Upper lobe of left lung (tissue), 4 donors: ENCODE measurements at regions not wholly inside any gene's neighbourhood (a gene's known extent, or its start where the extent isn't known, plus 50 kb on each side); places are given as distances from the start of the nearest gene placed in this dataset.

ENCODE experiments used
- EP300 ChIP-seq, 4 donors: sonication (generic); formaldehyde crosslinking; IDR thresholded peaks; one replicate each; pipeline ENCODE4 v1.5.1; 2017; ENCODE audit warnings: antibody characterized with exemption in 4 of 4, control low read depth in 2 of 4
- POLR2AphosphoS5 ChIP-seq, 2 donors: sonication (generic); formaldehyde crosslinking; IDR thresholded peaks; one replicate each; pipeline ENCODE4 v1.5.1; 2017; ENCODE audit warnings: antibody characterized with exemption in 2 of 2
- TF ChIP-seq, protein P1 (sequence below), 6 experiments: fragments of 450-650 bp in 4 of 6; fragments of 200-600 bp in 2 of 6; sonication (generic) in 2 of 6; IDR thresholded peaks; one replicate each; pipeline ENCODE4 v1.5.1; 2016 to 2019; ENCODE audit warnings: antibody characterized with exemption in 6 of 6

DNA sequence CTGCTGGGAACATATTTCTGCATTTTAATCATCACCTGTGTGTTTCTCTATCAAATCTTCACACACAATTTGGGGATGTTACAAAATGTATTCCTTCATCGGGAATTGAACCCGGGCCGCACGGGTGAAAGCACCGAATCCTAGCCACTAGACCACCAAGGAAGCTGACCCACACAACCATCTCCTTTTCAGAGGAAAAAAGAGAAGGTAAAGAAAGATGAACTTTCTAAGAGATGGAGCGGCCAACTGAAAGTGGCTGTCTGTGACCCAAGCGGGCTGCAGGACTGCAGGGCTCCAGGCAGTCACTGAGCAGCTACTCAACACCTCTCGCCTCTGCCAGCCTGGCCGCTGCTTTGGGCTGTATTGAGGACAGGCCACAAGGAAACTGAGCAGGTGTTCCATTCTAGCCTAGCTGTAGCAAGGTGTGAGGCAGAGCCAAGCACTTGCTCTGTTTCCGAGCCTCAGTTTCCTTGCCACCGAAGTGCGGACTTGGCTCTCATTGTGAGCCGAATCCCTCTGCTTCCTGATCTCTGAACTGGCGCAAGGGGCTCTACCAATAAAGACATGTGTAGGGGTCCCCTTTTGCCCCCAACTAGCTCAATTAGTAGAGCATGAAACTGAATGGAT is 156.9 kb upstream of the NBPF11 start:
- TF ChIP-seq, protein P1, sequence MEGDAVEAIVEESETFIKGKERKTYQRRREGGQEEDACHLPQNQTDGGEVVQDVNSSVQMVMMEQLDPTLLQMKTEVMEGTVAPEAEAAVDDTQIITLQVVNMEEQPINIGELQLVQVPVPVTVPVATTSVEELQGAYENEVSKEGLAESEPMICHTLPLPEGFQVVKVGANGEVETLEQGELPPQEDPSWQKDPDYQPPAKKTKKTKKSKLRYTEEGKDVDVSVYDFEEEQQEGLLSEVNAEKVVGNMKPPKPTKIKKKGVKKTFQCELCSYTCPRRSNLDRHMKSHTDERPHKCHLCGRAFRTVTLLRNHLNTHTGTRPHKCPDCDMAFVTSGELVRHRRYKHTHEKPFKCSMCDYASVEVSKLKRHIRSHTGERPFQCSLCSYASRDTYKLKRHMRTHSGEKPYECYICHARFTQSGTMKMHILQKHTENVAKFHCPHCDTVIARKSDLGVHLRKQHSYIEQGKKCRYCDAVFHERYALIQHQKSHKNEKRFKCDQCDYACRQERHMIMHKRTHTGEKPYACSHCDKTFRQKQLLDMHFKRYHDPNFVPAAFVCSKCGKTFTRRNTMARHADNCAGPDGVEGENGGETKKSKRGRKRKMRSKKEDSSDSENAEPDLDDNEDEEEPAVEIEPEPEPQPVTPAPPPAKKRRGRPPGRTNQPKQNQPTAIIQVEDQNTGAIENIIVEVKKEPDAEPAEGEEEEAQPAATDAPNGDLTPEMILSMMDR (IDR thresholded peaks at IDR 0.05): no peak
- TF ChIP-seq POLR2AphosphoS5 (IDR thresholded peaks at IDR 0.05) (no peak), EP300 (IDR thresholded peaks at IDR 0.05) (no peak)
